ENCODE measurements at regions not wholly inside any gene's neighbourhood (a gene's known extent, or its start where the extent isn't known, plus 50 kb on each side); places are given as distances from the start of the nearest gene placed in this dataset.

DNA sequence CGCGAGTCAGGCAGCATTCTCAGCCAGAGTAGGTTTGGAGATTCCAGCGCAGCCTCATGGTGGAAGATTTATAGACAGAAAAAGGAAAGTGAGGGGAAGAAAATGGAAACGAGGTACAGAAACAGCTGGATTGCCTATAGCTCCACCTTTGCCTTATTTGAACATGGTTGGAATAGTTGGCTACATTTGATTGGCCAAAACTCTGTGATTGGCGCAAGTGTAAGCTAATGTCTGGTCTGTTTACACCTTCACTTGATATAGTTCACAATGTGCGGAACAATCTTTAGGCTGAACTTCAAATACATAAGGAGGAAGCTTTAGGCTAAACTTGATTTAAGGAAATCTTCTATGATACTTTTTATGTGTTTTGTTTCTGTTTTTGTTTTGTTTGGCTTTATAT lies 1191.9 kb downstream of the NSUN3 start:
- TF ChIP-seq, protein P1, sequence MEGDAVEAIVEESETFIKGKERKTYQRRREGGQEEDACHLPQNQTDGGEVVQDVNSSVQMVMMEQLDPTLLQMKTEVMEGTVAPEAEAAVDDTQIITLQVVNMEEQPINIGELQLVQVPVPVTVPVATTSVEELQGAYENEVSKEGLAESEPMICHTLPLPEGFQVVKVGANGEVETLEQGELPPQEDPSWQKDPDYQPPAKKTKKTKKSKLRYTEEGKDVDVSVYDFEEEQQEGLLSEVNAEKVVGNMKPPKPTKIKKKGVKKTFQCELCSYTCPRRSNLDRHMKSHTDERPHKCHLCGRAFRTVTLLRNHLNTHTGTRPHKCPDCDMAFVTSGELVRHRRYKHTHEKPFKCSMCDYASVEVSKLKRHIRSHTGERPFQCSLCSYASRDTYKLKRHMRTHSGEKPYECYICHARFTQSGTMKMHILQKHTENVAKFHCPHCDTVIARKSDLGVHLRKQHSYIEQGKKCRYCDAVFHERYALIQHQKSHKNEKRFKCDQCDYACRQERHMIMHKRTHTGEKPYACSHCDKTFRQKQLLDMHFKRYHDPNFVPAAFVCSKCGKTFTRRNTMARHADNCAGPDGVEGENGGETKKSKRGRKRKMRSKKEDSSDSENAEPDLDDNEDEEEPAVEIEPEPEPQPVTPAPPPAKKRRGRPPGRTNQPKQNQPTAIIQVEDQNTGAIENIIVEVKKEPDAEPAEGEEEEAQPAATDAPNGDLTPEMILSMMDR (IDR thresholded peaks at IDR 0.05) = no peak
- no peak for TF ChIP-seq EZH2 (IDR thresholded peaks at IDR 0.05)

All from neural progenitor cell (in vitro differentiated cells).